ENCODE measurements at regions not wholly inside any gene's neighbourhood (a gene's known extent, or its start where the extent isn't known, plus 50 kb on each side); places are given as distances from the start of the nearest gene placed in this dataset.

DNA sequence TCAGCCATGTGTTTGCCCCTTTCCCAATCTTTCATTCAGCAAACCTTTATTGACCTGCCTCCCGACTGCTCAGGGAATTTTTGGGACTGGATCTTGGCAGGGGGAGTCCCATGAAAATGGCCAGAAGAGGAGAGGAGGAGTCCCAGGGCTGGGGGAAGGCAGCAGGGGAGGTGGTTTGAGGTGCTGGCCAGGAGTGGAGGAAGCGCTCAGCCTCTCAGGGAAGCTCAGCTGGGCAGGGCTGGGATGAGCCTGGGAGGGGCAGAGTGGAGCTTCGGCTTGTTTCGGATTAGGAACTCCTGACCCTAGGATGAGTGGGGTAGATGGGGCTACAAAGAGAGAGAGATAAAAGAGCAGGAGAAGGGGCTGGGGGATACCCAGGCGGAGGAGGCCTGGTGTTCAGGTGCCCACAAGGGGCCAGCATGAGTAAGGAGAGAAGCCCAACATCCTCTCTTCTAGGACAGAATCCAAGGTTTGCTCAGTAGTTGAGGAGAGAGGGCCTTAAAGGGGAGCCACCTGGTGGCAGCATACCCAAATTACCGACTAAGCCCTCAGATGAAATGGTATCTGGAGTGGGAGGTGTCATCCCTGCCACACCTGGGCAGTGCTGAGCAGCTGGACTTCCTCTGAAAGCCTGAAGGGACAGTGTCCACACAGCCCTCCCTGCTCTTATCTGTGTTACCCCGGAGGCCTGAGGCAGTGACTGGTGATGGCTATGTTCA, 91.1 kb downstream of the INHBB start:
- TF ChIP-seq, protein P1, sequence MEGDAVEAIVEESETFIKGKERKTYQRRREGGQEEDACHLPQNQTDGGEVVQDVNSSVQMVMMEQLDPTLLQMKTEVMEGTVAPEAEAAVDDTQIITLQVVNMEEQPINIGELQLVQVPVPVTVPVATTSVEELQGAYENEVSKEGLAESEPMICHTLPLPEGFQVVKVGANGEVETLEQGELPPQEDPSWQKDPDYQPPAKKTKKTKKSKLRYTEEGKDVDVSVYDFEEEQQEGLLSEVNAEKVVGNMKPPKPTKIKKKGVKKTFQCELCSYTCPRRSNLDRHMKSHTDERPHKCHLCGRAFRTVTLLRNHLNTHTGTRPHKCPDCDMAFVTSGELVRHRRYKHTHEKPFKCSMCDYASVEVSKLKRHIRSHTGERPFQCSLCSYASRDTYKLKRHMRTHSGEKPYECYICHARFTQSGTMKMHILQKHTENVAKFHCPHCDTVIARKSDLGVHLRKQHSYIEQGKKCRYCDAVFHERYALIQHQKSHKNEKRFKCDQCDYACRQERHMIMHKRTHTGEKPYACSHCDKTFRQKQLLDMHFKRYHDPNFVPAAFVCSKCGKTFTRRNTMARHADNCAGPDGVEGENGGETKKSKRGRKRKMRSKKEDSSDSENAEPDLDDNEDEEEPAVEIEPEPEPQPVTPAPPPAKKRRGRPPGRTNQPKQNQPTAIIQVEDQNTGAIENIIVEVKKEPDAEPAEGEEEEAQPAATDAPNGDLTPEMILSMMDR (IDR thresholded peaks at IDR 0.05) = no peak
- TF ChIP-seq POLR2AphosphoS5 (IDR thresholded peaks at IDR 0.05; ENCODE audit: insufficient read depth in 1 of 2, low read depth in 1 of 2) = no peak
- no peak for TF ChIP-seq POLR2A (IDR thresholded peaks at IDR 0.05)

All from vagina (tissue), 2 donors.